ENCODE measurements at regions not wholly inside any gene's neighbourhood (a gene's known extent, or its start where the extent isn't known, plus 50 kb on each side); places are given as distances from the start of the nearest gene placed in this dataset.

DNA sequence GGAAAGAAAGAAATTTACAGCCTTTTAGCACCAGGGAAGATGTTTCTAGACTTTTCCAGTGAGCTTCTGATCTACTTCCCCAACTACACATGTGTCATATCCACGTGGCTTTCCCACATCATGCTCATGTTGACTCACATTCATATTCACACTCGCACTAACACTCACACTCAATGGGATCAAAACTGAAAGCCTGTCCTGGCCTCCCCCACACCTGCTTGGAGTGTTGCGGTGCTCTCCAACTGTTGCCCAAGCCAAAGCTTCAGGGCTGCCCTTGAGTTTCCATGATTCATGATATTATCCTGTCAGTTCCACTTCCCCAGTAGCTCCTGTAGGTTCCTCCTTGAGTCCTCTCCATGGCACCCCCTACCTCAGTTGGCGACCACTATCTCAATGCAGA is 444.4 kb downstream of the GATA3 start:
- no peak for TF ChIP-seq CREB1 (IDR thresholded peaks at IDR 0.05; ENCODE audit: low read depth)
- no peak for TF ChIP-seq YY1 (IDR thresholded peaks at IDR 0.05; ENCODE audit: low read depth)
- TF ChIP-seq NFIC (IDR thresholded peaks at IDR 0.05): no peak
- TF ChIP-seq TAF1 (IDR thresholded peaks at IDR 0.05; ENCODE audit: low read depth): no peak
- TF ChIP-seq ZBTB7A (IDR thresholded peaks at IDR 0.05; ENCODE audit: low read depth): no peak
- no peak for TF ChIP-seq TCF12 (IDR thresholded peaks at IDR 0.05; ENCODE audit: low read depth)
- no peak for TF ChIP-seq CEBPB (IDR thresholded peaks at IDR 0.05)
- TF ChIP-seq, protein P1, sequence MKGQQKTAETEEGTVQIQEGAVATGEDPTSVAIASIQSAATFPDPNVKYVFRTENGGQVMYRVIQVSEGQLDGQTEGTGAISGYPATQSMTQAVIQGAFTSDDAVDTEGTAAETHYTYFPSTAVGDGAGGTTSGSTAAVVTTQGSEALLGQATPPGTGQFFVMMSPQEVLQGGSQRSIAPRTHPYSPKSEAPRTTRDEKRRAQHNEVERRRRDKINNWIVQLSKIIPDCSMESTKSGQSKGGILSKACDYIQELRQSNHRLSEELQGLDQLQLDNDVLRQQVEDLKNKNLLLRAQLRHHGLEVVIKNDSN (IDR thresholded peaks at IDR 0.05): no peak
- TF ChIP-seq TEAD4 (IDR thresholded peaks at IDR 0.05): no peak
- TF ChIP-seq, protein P2, sequence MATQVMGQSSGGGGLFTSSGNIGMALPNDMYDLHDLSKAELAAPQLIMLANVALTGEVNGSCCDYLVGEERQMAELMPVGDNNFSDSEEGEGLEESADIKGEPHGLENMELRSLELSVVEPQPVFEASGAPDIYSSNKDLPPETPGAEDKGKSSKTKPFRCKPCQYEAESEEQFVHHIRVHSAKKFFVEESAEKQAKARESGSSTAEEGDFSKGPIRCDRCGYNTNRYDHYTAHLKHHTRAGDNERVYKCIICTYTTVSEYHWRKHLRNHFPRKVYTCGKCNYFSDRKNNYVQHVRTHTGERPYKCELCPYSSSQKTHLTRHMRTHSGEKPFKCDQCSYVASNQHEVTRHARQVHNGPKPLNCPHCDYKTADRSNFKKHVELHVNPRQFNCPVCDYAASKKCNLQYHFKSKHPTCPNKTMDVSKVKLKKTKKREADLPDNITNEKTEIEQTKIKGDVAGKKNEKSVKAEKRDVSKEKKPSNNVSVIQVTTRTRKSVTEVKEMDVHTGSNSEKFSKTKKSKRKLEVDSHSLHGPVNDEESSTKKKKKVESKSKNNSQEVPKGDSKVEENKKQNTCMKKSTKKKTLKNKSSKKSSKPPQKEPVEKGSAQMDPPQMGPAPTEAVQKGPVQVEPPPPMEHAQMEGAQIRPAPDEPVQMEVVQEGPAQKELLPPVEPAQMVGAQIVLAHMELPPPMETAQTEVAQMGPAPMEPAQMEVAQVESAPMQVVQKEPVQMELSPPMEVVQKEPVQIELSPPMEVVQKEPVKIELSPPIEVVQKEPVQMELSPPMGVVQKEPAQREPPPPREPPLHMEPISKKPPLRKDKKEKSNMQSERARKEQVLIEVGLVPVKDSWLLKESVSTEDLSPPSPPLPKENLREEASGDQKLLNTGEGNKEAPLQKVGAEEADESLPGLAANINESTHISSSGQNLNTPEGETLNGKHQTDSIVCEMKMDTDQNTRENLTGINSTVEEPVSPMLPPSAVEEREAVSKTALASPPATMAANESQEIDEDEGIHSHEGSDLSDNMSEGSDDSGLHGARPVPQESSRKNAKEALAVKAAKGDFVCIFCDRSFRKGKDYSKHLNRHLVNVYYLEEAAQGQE (IDR thresholded peaks at IDR 0.05; ENCODE audit: low read depth): no peak
- no peak for TF ChIP-seq RAD21 (IDR thresholded peaks at IDR 0.05; ENCODE audit: low read depth)
- TF ChIP-seq, protein P3, sequence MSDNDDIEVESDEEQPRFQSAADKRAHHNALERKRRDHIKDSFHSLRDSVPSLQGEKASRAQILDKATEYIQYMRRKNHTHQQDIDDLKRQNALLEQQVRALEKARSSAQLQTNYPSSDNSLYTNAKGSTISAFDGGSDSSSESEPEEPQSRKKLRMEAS (IDR thresholded peaks at IDR 0.05): no peak
- TF ChIP-seq FOXM1 (IDR thresholded peaks at IDR 0.05; ENCODE audit: borderline replicate concordance, low read depth): no peak
- TF ChIP-seq EGR1 (IDR thresholded peaks at IDR 0.05): no peak
- no peak for TF ChIP-seq EP300 (IDR thresholded peaks at IDR 0.05; ENCODE audit: borderline replicate concordance)

DNA sequence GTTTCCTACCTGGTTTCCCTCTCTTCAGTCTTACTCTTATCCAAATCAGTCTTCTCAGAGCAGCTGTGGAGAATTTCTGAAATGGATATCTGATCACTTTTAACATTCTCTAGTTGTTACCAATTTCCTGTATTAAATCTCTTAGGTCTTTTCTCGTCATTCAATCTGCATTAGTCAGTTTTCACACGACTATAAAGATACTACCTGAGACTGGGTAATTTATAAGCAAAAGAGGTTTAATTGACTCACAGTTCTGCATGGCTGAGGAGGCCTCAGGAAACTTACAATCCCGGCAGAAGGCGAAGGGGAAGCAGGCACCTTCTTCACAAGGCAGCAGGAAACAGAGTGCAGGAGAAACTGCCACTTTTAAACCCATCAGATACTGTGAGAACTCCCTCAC is 444.8 kb downstream of the GATA3 start:
- no peak for TF ChIP-seq TEAD4 (IDR thresholded peaks at IDR 0.05)
- no peak for TF ChIP-seq EP300 (IDR thresholded peaks at IDR 0.05; ENCODE audit: borderline replicate concordance)
- TF ChIP-seq FOXM1 (IDR thresholded peaks at IDR 0.05; ENCODE audit: borderline replicate concordance, low read depth): no peak
- TF ChIP-seq TAF1 (IDR thresholded peaks at IDR 0.05; ENCODE audit: low read depth): no peak

DNA sequence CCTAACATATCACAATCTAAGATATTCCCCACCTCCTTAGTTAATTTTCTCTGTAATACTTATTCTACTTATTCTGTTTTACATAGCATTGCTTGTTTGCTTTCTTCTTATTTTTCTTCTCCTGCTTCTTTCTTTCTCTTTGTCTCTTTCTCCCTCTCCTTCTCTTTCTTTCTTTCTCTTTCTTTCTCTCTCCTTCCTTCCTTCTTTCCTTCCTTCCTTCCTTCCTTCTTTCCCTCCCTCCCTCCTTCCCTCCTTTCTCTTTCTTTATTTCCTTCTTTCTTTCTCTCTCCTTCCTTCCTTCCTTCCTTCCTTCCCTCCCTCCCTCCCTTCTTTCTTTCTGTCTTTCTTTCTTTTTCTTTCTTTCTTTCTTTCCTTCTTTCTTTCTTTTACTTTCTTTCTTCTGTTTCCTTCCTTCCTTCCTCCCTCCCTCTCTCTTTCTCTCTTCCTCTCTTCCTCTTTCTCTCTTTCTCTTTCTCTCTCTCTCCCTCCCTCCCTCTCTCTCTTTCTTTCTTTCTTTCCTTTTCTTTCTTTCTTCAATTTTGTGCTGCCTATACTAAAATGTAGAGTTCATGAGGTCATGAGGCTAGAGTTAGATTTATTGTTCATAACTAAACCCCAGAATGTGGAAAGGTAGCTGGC is 445.4 kb downstream of the GATA3 start:
- TF ChIP-seq ZBTB7A (IDR thresholded peaks at IDR 0.05; ENCODE audit: low read depth): no peak
- no peak for TF ChIP-seq EP300 (IDR thresholded peaks at IDR 0.05; ENCODE audit: borderline replicate concordance)
- no peak for TF ChIP-seq EGR1 (IDR thresholded peaks at IDR 0.05)
- TF ChIP-seq, protein P2 (IDR thresholded peaks at IDR 0.05; ENCODE audit: low read depth): no peak
- no peak for TF ChIP-seq CREB1 (IDR thresholded peaks at IDR 0.05; ENCODE audit: low read depth)

DNA sequence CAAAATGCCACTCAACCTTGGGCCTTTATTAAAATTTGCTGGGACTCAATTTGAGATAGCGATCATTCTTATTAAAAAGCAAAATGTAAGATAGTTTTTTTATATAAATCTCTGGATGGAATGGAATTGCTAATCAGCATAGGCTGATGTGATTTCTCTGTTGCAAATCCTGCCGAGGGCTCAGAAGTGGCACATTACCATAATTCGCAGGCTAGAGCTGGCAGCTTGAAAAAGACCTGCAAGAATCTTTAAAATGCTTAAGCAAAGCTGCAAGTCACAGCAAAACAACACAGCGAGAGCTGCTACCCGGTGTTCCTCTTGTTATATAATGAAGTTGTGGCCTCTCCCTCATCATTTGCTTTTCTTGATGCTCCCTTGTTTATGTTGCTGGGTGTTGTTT is 448.1 kb downstream of the GATA3 start:
- no peak for TF ChIP-seq NFIC (IDR thresholded peaks at IDR 0.05)
- TF ChIP-seq, protein P3 (IDR thresholded peaks at IDR 0.05): no peak

DNA sequence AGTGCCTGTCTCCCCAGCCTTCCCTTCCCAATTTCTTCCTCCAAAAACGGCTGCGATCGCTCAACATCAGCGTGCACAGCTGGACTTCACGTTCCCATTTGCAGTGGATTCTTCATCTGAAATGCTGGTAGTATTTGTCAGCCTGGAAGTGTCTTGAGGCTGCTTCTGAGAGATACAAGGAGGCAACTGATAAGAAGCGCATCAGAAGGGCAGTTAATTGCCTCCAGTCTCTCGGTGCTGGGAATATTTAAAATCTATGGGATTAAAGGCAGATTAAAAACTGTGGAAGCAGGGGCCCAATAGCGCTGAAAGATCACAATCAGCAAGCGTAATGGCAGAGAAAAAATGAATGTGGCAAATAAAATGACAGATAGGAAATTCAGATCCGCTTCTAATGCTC is 450.0 kb downstream of the GATA3 start:
- TF ChIP-seq ZBTB7A (IDR thresholded peaks at IDR 0.05; ENCODE audit: low read depth) (no peak), CREB1 (IDR thresholded peaks at IDR 0.05; ENCODE audit: low read depth) (no peak), FOXM1 (IDR thresholded peaks at IDR 0.05; ENCODE audit: borderline replicate concordance, low read depth) (no peak), NFIC (IDR thresholded peaks at IDR 0.05) (no peak), TCF12 (IDR thresholded peaks at IDR 0.05; ENCODE audit: low read depth) (no peak), EGR1 (IDR thresholded peaks at IDR 0.05) (no peak)

DNA sequence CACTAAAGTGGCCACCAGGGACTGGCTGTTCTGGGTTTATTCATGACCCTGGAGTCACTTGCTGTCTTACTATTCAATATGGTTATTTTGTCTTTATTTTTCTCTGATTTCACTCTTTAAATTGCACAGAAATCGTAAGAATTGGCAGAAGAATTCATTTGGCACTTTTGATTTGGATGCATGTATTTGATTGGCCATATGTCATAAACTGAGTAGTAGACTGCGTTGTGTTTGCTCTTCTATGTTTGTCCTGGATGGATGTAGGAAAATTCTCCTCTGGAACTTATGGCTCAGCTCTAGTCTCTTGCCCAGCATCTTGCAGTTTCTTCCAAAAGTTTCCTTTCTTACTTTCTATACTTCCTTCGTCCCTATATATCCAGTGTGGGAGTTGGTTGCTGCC is 452.7 kb downstream of the GATA3 start:
- TF ChIP-seq YY1 (IDR thresholded peaks at IDR 0.05; ENCODE audit: low read depth): no peak
- TF ChIP-seq, protein P1 (IDR thresholded peaks at IDR 0.05): no peak
- TF ChIP-seq ZBTB7A (IDR thresholded peaks at IDR 0.05; ENCODE audit: low read depth): no peak
- no peak for TF ChIP-seq TEAD4 (IDR thresholded peaks at IDR 0.05)
- TF ChIP-seq EGR1 (IDR thresholded peaks at IDR 0.05): no peak
- TF ChIP-seq RAD21 (IDR thresholded peaks at IDR 0.05; ENCODE audit: low read depth): no peak
- no peak for TF ChIP-seq EP300 (IDR thresholded peaks at IDR 0.05; ENCODE audit: borderline replicate concordance)
- TF ChIP-seq CEBPB (IDR thresholded peaks at IDR 0.05): no peak
- TF ChIP-seq TCF12 (IDR thresholded peaks at IDR 0.05; ENCODE audit: low read depth): no peak
- no peak for TF ChIP-seq CREB1 (IDR thresholded peaks at IDR 0.05; ENCODE audit: low read depth)
- no peak for TF ChIP-seq NFIC (IDR thresholded peaks at IDR 0.05)
- TF ChIP-seq FOXM1 (IDR thresholded peaks at IDR 0.05; ENCODE audit: borderline replicate concordance, low read depth): no peak
- TF ChIP-seq, protein P3 (IDR thresholded peaks at IDR 0.05): no peak
- TF ChIP-seq, protein P2 (IDR thresholded peaks at IDR 0.05; ENCODE audit: low read depth): no peak
- no peak for TF ChIP-seq TAF1 (IDR thresholded peaks at IDR 0.05; ENCODE audit: low read depth)
